ENCODE measurements at regions not wholly inside any gene's neighbourhood (a gene's known extent, or its start where the extent isn't known, plus 50 kb on each side); places are given as distances from the start of the nearest gene placed in this dataset.
"Not testable (repeated sequence)": the region's sequence is repeated elsewhere in the genome, so short reads cannot be mapped to it uniquely, and the experiment has no call there.

GRCh38 chr6:27016689-27017088, 230.8 kb upstream of the PRSS16 start:
- no peak for TF ChIP-seq TCF12 (IDR thresholded peaks at IDR 0.05)
- TF ChIP-seq FOXM1 (IDR thresholded peaks at IDR 0.05; ENCODE audit: low read depth) = no peak
- TF ChIP-seq ELF1 (IDR thresholded peaks at IDR 0.05) = no peak
- TF ChIP-seq PBX3 (IDR thresholded peaks at IDR 0.05) = no peak
- TF ChIP-seq, protein P1, sequence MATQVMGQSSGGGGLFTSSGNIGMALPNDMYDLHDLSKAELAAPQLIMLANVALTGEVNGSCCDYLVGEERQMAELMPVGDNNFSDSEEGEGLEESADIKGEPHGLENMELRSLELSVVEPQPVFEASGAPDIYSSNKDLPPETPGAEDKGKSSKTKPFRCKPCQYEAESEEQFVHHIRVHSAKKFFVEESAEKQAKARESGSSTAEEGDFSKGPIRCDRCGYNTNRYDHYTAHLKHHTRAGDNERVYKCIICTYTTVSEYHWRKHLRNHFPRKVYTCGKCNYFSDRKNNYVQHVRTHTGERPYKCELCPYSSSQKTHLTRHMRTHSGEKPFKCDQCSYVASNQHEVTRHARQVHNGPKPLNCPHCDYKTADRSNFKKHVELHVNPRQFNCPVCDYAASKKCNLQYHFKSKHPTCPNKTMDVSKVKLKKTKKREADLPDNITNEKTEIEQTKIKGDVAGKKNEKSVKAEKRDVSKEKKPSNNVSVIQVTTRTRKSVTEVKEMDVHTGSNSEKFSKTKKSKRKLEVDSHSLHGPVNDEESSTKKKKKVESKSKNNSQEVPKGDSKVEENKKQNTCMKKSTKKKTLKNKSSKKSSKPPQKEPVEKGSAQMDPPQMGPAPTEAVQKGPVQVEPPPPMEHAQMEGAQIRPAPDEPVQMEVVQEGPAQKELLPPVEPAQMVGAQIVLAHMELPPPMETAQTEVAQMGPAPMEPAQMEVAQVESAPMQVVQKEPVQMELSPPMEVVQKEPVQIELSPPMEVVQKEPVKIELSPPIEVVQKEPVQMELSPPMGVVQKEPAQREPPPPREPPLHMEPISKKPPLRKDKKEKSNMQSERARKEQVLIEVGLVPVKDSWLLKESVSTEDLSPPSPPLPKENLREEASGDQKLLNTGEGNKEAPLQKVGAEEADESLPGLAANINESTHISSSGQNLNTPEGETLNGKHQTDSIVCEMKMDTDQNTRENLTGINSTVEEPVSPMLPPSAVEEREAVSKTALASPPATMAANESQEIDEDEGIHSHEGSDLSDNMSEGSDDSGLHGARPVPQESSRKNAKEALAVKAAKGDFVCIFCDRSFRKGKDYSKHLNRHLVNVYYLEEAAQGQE (IDR thresholded peaks at IDR 0.05; ENCODE audit: low read depth, low read length) = no peak
- no peak for TF ChIP-seq RXRA (IDR thresholded peaks at IDR 0.05; ENCODE audit: borderline replicate concordance, low read depth)
- no peak for TF ChIP-seq RAD21 (IDR thresholded peaks at IDR 0.05; ENCODE audit: low read length)
- TF ChIP-seq, protein P2, sequence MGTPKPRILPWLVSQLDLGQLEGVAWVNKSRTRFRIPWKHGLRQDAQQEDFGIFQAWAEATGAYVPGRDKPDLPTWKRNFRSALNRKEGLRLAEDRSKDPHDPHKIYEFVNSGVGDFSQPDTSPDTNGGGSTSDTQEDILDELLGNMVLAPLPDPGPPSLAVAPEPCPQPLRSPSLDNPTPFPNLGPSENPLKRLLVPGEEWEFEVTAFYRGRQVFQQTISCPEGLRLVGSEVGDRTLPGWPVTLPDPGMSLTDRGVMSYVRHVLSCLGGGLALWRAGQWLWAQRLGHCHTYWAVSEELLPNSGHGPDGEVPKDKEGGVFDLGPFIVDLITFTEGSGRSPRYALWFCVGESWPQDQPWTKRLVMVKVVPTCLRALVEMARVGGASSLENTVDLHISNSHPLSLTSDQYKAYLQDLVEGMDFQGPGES (IDR thresholded peaks at IDR 0.05; ENCODE audit: low read depth, low read length) = no peak
- TF ChIP-seq TAF1 (IDR thresholded peaks at IDR 0.05; ENCODE audit: borderline replicate concordance, low read depth, low read length) = no peak
- no peak for TF ChIP-seq NRF1 (IDR thresholded peaks at IDR 0.05; ENCODE audit: low read depth, low read length)
- TF ChIP-seq RCOR1 (IDR thresholded peaks at IDR 0.05; ENCODE audit: low read length) = no peak
- TF ChIP-seq SIN3A (IDR thresholded peaks at IDR 0.05; ENCODE audit: borderline replicate concordance, low read depth, low read length) = no peak
- no peak for TF ChIP-seq MXI1 (IDR thresholded peaks at IDR 0.05; ENCODE audit: low read depth, low read length)
- no peak for TF ChIP-seq ZBTB33 (IDR thresholded peaks at IDR 0.05; ENCODE audit: borderline replicate concordance, low read depth)
- no peak for TF ChIP-seq EP300 (IDR thresholded peaks at IDR 0.05; ENCODE audit: borderline replicate concordance in 1 of 2, low read depth in 1 of 2, low read length in 1 of 2)
- no peak for TF ChIP-seq FOXJ3 (CRISPR knock-in tag; IDR thresholded peaks at IDR 0.05)
- no peak overlapping the region for H3K4me2 ChIP-seq
- no peak overlapping the region for H3K27ac ChIP-seq (ENCODE audit: low read depth in 2 of 2, low read length in 1 of 2)
- no peaks in the 10 kb centered on the region for H3K79me2 ChIP-seq (ENCODE audit: insufficient read depth)
- no peaks in the 10 kb centered on the region for H3K27me3 ChIP-seq (ENCODE audit: insufficient read depth)
- H3K9ac ChIP-seq = no peak overlapping the region
- no peaks in the 10 kb centered on the region for H3K9me2 ChIP-seq
- H3F3A ChIP-seq (replicated peaks; ENCODE audit: insufficient read depth) = no peaks in the 10 kb centered on the region
- ChIA-PET CTCF (no interaction called here), POLR2A (no interaction called here)
- H4K20me1 ChIP-seq (ENCODE audit: insufficient read depth) = no peaks in the 10 kb centered on the region
- no peak overlapping the region for H2AFZ ChIP-seq (ENCODE audit: low read depth)
- H3K4me3 ChIP-seq (ENCODE audit: low read depth in 2 of 2, low read length in 1 of 2) = no peak overlapping the region
- no peaks in the 10 kb centered on the region for H3K9me3 ChIP-seq
- no peaks in the 10 kb centered on the region for H3K36me3 ChIP-seq (replicated peaks in 1 of 2; ENCODE audit: control insufficient read depth in 1 of 2, insufficient read depth in 2 of 2, low read length in 1 of 2)
- DNase-seq = no peak
- WGBS (ENCODE audit: low lambda C conversion rate) = 10% methylated on average over 1 of the region's 1 CpG
- H3K4me1 ChIP-seq (ENCODE audit: control insufficient read depth in 1 of 2, insufficient read depth in 2 of 2, low read depth in 1 of 2, low read length in 1 of 2) = peaks cover 0 to 8% of the 10 kb centered on the region in 2 experiments; a peak in 2 of 4 replicates

- H4K20me1 ChIP-seq (ENCODE audit: insufficient read depth); H3K4me1 ChIP-seq (ENCODE audit: control insufficient read depth in 1 of 2, insufficient read depth in 2 of 2, low read depth in 1 of 2, low read length in 1 of 2); H3K79me2 ChIP-seq (ENCODE audit: insufficient read depth); DNase-seq; H3F3A ChIP-seq (replicated peaks; ENCODE audit: insufficient read depth); H2AFZ ChIP-seq (ENCODE audit: low read depth); H3K9me3 ChIP-seq; H3K9me2 ChIP-seq; H3K36me3 ChIP-seq (replicated peaks in 1 of 2; ENCODE audit: control insufficient read depth in 1 of 2, insufficient read depth in 2 of 2, low read length in 1 of 2); H3K9ac ChIP-seq; H3K27ac ChIP-seq (ENCODE audit: low read depth in 2 of 2, low read length in 1 of 2); H3K27me3 ChIP-seq (ENCODE audit: insufficient read depth); CTCF ChIA-PET; POLR2A ChIA-PET: not testable (repeated sequence)
- 88% methylated on average over 6 of the region's 6 CpGs for WGBS (ENCODE audit: low lambda C conversion rate)
- Histone ChIP-seq H3K4me3 (ENCODE audit: low read depth in 2 of 2, low read length in 1 of 2) (peak overlapping the region; percentile 74 to 85; a peak in 3 of 4 replicates), H3K4me2 (peak overlapping the region; percentile 79; the same call in 1 of the 2 replicates)
Measured at GRCh38 chr6:27018401-27018800, 229.1 kb upstream of the PRSS16 start.
